ENCODE measurements at regions not wholly inside any gene's neighbourhood (a gene's known extent, or its start where the extent isn't known, plus 50 kb on each side); places are given as distances from the start of the nearest gene placed in this dataset.

- H4K91ac ChIP-seq (ENCODE audit: insufficient read length, low read depth, low read length), result no peak overlapping the region
- no peaks in the 10 kb centered on the region for H3K79me1 ChIP-seq (ENCODE audit: insufficient read depth, low read depth, low read length, poor library complexity, severe bottlenecking)
- H4K20me1 ChIP-seq (ENCODE audit: control insufficient read depth, insufficient read depth, insufficient read length), result no peaks in the 10 kb centered on the region
- H3K9me3 ChIP-seq (ENCODE audit: control insufficient read depth, low read depth, low read length), result no peaks in the 10 kb centered on the region
- no peak for DNase-seq
- no peaks in the 10 kb centered on the region; a peak in 2 of 5 replicates for H3K9me3 Mint-ChIP-seq
- no peaks in the 10 kb centered on the region for H3K23me2 ChIP-seq (ENCODE audit: insufficient read length, low read depth, low read length, poor library complexity, severe bottlenecking)
- H2BK5ac ChIP-seq (ENCODE audit: insufficient read length, low read length), result no peak overlapping the region
- H3K27me3 ChIP-seq (ENCODE audit: insufficient read depth, low read length), result no peaks in the 10 kb centered on the region
- H2AFZ ChIP-seq (ENCODE audit: low read length), result no peak overlapping the region
- no peak overlapping the region for H3T11ph ChIP-seq (ENCODE audit: low read length)
- H3K4me2 ChIP-seq (ENCODE audit: insufficient read depth, insufficient read length, low read length), result no peak overlapping the region
- H3K14ac ChIP-seq (ENCODE audit: insufficient read depth, low read length), result no peak overlapping the region
- no peak overlapping the region for H3K23ac ChIP-seq (ENCODE audit: insufficient read length, low read depth, low read length)
- no peak overlapping the region for H2BK20ac ChIP-seq (ENCODE audit: low read depth, low read length, poor library complexity, severe bottlenecking)
- no peak overlapping the region for H3K27ac Mint-ChIP-seq
- H3K4me1 Mint-ChIP-seq, result no peaks in the 10 kb centered on the region
- no peak overlapping the region for H2BK120ac ChIP-seq (ENCODE audit: low read depth, low read length, poor library complexity, severe bottlenecking)
- H3K36me3 Mint-ChIP-seq (ENCODE audit: insufficient read depth in 1 of 3, low read depth in 3 of 3), result no peaks in the 10 kb centered on the region
- no peaks in the 10 kb centered on the region for H3K27me3 Mint-ChIP-seq (ENCODE audit: low read depth)
- no peak overlapping the region for H2BK15ac ChIP-seq (ENCODE audit: low read depth, low read length)
- H3K4ac ChIP-seq (ENCODE audit: low read depth, low read length), result no peak overlapping the region
- H2BK12ac ChIP-seq (ENCODE audit: insufficient read length, low read depth, low read length), result no peak overlapping the region
- H3K4me1 ChIP-seq (ENCODE audit: insufficient read depth, low read length), result no peaks in the 10 kb centered on the region
- no peak overlapping the region for H3K9ac ChIP-seq (ENCODE audit: extremely low read depth, insufficient read length, low read length)
- no peak overlapping the region for H2AK5ac ChIP-seq (ENCODE audit: insufficient read length, low read length)
- no peak overlapping the region for H4K8ac ChIP-seq (replicated peaks; ENCODE audit: insufficient read length, low read depth, low read length)
- no peak overlapping the region for H3K27ac ChIP-seq (ENCODE audit: insufficient read length, low read depth, low read length)
- H3K56ac ChIP-seq (ENCODE audit: insufficient read length, low read depth, low read length), result no peak overlapping the region
- TF ChIP-seq CTCF (conservative IDR thresholded peaks at IDR 0.05), result no peak
- H4K5ac ChIP-seq (ENCODE audit: insufficient read length, low read depth, low read length), result no peak overlapping the region
- no peaks in the 10 kb centered on the region for H3K79me2 ChIP-seq (ENCODE audit: insufficient read depth, low read length)
- WGBS (ENCODE audit: extremely low coverage, insufficient read length, low lambda C conversion rate), result no CpG with 5 or more reads among the region's 1 CpG
- H3K4me3 Mint-ChIP-seq, result no peak overlapping the region
- H3K18ac ChIP-seq (ENCODE audit: insufficient read length, low read depth, low read length), result no peak overlapping the region
Measured at GRCh38 chr5:122656577-122656976, 118.3 kb upstream of the SNX2 start.

All from H9 (cell line).